Tibial nerve (tissue), 3 donors: ENCODE measurements at regions not wholly inside any gene's neighbourhood (a gene's known extent, or its start where the extent isn't known, plus 50 kb on each side); places are given as distances from the start of the nearest gene placed in this dataset.

Experiments
- CTCF ChIP-seq, 5 experiments: fragments of 200-600 bp in 3 of 5; fragments of 450-650 bp in 2 of 5; sonication (generic) in 3 of 5; IDR thresholded peaks; one replicate each; pipeline ENCODE4 v1.5.1; 2016 to 2019; ENCODE audit warnings: antibody characterized with exemption in 5 of 5, mild to moderate bottlenecking in 3 of 5, moderate library complexity in 2 of 5
- POLR2A ChIP-seq, 2 donors: fragments of 450-650 bp; IDR thresholded peaks; one replicate each; pipeline ENCODE4 v1.6.1; 2017; ENCODE audit warnings: antibody characterized with exemption in 2 of 2, mild to moderate bottlenecking in 2 of 2, moderate library complexity in 2 of 2

- TF ChIP-seq CTCF (IDR thresholded peaks at IDR 0.05), result no peak
- TF ChIP-seq POLR2A (IDR thresholded peaks at IDR 0.05), result no peak
Measured at GRCh38 chr16:87052506-87052905, 264.7 kb downstream of the C16orf95 start.
